HEK293 (cell line): ENCODE measurements at regions not wholly inside any gene's neighbourhood (a gene's known extent, or its start where the extent isn't known, plus 50 kb on each side); places are given as distances from the start of the nearest gene placed in this dataset.

Source experiments
- REST ChIP-seq: fragments of 450-650 bp; formaldehyde crosslinking; IDR thresholded peaks from 2 replicates; pipeline ENCODE4 v1.5.1; 2016; ENCODE audit warnings: missing biosample characterization, missing genetic modification characterization
- SETDB1 ChIP-seq: IDR thresholded peaks from one replicate; pipeline ENCODE4 v1.6.1; 2017; ENCODE audit warnings: mild to moderate bottlenecking, low read length, moderate library complexity, mixed read lengths; ENCODE audit not compliant: insufficient read length
- ZNF138 ChIP-seq: fragments of 450-650 bp; formaldehyde crosslinking; IDR thresholded peaks from 2 replicates; pipeline ENCODE4 v1.5.1; 2016; ENCODE audit warnings: missing biosample characterization, missing genetic modification characterization, borderline replicate concordance
- ZNF266 ChIP-seq: fragments of 450-650 bp; formaldehyde crosslinking; IDR thresholded peaks from 2 replicates; pipeline ENCODE4 v1.5.1; 2016; ENCODE audit warnings: missing biosample characterization, missing genetic modification characterization, low read depth
- ZNF292 ChIP-seq: fragments of 450-650 bp; formaldehyde crosslinking; IDR thresholded peaks from 2 replicates; pipeline ENCODE4 v1.5.1; 2016; ENCODE audit warnings: low read depth, missing biosample characterization, missing genetic modification characterization, borderline replicate concordance
- ZNF311 ChIP-seq: fragments of 450-650 bp; formaldehyde crosslinking; IDR thresholded peaks from 2 replicates; pipeline ENCODE4 v1.5.1; 2017; ENCODE audit warnings: missing biosample characterization, missing genetic modification characterization, borderline replicate concordance
- ZNF398 ChIP-seq: fragments of 450-650 bp; formaldehyde crosslinking; IDR thresholded peaks from 2 replicates; pipeline ENCODE4 v1.5.1; 2017; ENCODE audit warnings: missing biosample characterization, missing genetic modification characterization
- ZNF610 ChIP-seq: fragments of 450-650 bp; formaldehyde crosslinking; IDR thresholded peaks from 2 replicates; pipeline ENCODE4 v1.5.1; 2016; ENCODE audit warnings: missing biosample characterization, missing genetic modification characterization, borderline replicate concordance
- ZNF621 ChIP-seq: fragments of 450-650 bp; formaldehyde crosslinking; IDR thresholded peaks from 2 replicates; pipeline ENCODE4 v1.5.1; 2017; ENCODE audit warnings: missing biosample characterization, missing genetic modification characterization
- ZNF768 ChIP-seq: fragments of 450-650 bp; formaldehyde crosslinking; IDR thresholded peaks from 2 replicates; pipeline ENCODE4 v1.5.1; 2018; ENCODE audit warnings: missing biosample characterization, mild to moderate bottlenecking, missing genetic modification characterization
- TF ChIP-seq, protein P1 (sequence below): fragments of 450-650 bp; formaldehyde crosslinking; IDR thresholded peaks from 2 replicates; pipeline ENCODE4 v1.5.1; 2016; ENCODE audit warnings: missing biosample characterization, missing genetic modification characterization

DNA sequence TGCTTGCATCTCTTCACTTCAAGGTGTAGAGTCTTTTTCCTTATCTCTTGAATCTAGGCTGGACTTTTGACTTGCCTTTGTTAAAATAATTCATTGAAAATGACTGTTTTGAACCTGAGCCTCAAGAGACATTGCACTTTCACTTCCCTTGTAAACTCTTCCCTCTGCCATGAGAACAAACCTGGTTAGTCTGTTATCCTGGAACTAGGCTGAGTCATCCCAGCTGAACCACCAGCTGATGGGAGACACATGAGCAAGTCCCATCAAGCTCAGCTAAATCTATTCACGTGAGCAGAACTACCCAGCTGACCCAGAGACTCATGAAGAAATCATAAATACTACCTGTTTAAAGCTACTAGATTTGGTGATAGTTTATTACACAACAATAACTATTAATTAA, 202.3 kb upstream of the CENPE start:
- TF ChIP-seq REST (tag by site-specific recombination) (no peak), ZNF768 (tag by site-specific recombination) (no peak), ZNF398 (tag by site-specific recombination) (no peak), SETDB1 (no peak), ZNF292 (tag by site-specific recombination) (no peak), ZNF621 (no peak), ZNF138 (tag by site-specific recombination) (no peak), ZNF610 (tag by site-specific recombination) (no peak), ZNF266 (no peak), ZNF311 (no peak)
- TF ChIP-seq, protein P1, sequence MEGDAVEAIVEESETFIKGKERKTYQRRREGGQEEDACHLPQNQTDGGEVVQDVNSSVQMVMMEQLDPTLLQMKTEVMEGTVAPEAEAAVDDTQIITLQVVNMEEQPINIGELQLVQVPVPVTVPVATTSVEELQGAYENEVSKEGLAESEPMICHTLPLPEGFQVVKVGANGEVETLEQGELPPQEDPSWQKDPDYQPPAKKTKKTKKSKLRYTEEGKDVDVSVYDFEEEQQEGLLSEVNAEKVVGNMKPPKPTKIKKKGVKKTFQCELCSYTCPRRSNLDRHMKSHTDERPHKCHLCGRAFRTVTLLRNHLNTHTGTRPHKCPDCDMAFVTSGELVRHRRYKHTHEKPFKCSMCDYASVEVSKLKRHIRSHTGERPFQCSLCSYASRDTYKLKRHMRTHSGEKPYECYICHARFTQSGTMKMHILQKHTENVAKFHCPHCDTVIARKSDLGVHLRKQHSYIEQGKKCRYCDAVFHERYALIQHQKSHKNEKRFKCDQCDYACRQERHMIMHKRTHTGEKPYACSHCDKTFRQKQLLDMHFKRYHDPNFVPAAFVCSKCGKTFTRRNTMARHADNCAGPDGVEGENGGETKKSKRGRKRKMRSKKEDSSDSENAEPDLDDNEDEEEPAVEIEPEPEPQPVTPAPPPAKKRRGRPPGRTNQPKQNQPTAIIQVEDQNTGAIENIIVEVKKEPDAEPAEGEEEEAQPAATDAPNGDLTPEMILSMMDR (tag by site-specific recombination): no peak
